Transverse colon (tissue), 4 donors: ENCODE measurements at regions not wholly inside any gene's neighbourhood (a gene's known extent, or its start where the extent isn't known, plus 50 kb on each side); places are given as distances from the start of the nearest gene placed in this dataset.
"Not testable (repeated sequence)": the region's sequence is repeated elsewhere in the genome, so short reads cannot be mapped to it uniquely, and the experiment has no call there.

Experiments used
- DNase-seq: peaks from one replicate; pipeline ENCODE4 v3.0.0-alpha.2; 2019
- H3K27ac ChIP-seq, 4 donors: fragments of 200-600 bp; sonication (generic); 2 replicates each; pipeline ENCODE4 v1.5.1; 2016 to 2018; ENCODE audit warnings: inconsistent platforms in 4 of 4
- H3K27me3 ChIP-seq: fragments of 200-600 bp; sonication (generic); 2 replicates; pipeline ENCODE4 v1.5.1; 2017; ENCODE audit warnings: inconsistent platforms
- H3K36me3 ChIP-seq, 4 donors: fragments of 200-600 bp; sonication (generic); 2 replicates each; pipeline ENCODE4 v1.5.1; 2017 to 2019; ENCODE audit warnings: inconsistent platforms in 4 of 4
- H3K4me1 ChIP-seq, 4 donors: fragments of 200-600 bp; sonication (generic); 2 replicates each; pipeline ENCODE4 v1.5.1; 2017 to 2020; ENCODE audit warnings: inconsistent platforms in 4 of 4
- H3K4me3 ChIP-seq, 4 donors: fragments of 200-600 bp; sonication (generic); 1 replicate in 1 of 4; 2 replicates in 3 of 4; pipeline versions ENCODE4 v1.5.1 to v1.6.1; 2017 to 2019; ENCODE audit warnings: inconsistent platforms in 4 of 4
- H3K9me3 ChIP-seq, 2 donors: fragments of 200-600 bp; sonication (generic); 2 replicates each; pipeline ENCODE4 v1.5.1; 2017 to 2019; ENCODE audit warnings: inconsistent platforms in 2 of 2
- EP300 ChIP-seq: sonication (generic); formaldehyde crosslinking; IDR thresholded peaks from one replicate; pipeline ENCODE4 v1.6.1; 2017; ENCODE audit warnings: antibody characterized with exemption, low read depth
- POLR2A ChIP-seq: fragments of 450-650 bp; IDR thresholded peaks from one replicate; pipeline ENCODE4 v1.6.1; 2016; ENCODE audit warnings: antibody characterized with exemption, mild to moderate bottlenecking, moderate library complexity
- POLR2AphosphoS5 ChIP-seq, 3 donors: sonication (generic); formaldehyde crosslinking; IDR thresholded peaks; one replicate each; pipeline ENCODE4 v1.6.1; 2016; ENCODE audit warnings: antibody characterized with exemption in 3 of 3
- WGBS, 2 donors: methylation state at CpG; one replicate each; pipeline ENCODE4 v1.1.5; 2018; ENCODE audit warnings: low coverage in 1 of 2; 5-methylcytosine and 5-hydroxymethylcytosine counted together
- in situ Hi-C, 4 donors: fragments of 200-750 bp; cut with MboI; loops; one replicate each; pipeline versions ENCODE4 v1.15.0 to v1.15.1; 2017; ENCODE audit warnings: low sequenced_read_pairs in 3 of 4, low pct_ligation_motif_present in 1 of 4, low pct_unique_long_range_greater_than_20kb in 1 of 4
- intact Hi-C: fragments of 100-400 bp; cut with DNase I; formaldehyde crosslinking; loops from one replicate; pipeline ENCODE4 v1.15.1; 2023; ENCODE audit warnings: low total_unique reads
- TF ChIP-seq, protein P1 (sequence below), 5 experiments: fragments of 200-600 bp in 3 of 5; fragments of 450-650 bp in 2 of 5; sonication (generic) in 3 of 5; IDR thresholded peaks; 1 replicate in 2 of 5; 2 replicates in 3 of 5; pipeline ENCODE4 v1.5.1; 2016 to 2017; ENCODE audit warnings: antibody characterized with exemption in 5 of 5, inconsistent platforms in 3 of 5, mild to moderate bottlenecking in 2 of 5, moderate library complexity in 1 of 5

DNA sequence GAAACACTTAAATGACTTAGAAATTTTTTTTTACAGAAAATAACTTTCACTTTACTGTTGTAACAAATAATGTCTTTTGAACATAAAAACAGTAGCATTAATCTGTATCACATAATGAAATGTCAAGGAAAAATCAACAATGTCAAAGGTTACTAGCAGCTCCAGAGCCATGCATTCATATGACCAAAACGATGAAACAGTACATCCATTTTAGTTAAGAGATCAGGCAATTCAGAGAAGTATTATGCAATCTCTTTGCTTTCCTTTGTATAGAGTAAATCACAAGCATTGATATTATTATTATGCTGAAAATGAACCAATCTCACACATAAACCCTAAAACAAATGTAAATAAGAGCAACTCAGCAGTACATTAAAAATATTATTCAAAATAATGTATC, 748.9 kb downstream of the PLA2G4A start:
- in situ Hi-C loops (no loop called here), intact Hi-C loops (no loop called here)
- WGBS, 2 donors: 61 to 75% methylated on average over 1 of the region's 1 CpG
- DNase-seq: no peak
- no peaks in the 10 kb centered on the region for H3K36me3 ChIP-seq
- TF ChIP-seq, protein P1, sequence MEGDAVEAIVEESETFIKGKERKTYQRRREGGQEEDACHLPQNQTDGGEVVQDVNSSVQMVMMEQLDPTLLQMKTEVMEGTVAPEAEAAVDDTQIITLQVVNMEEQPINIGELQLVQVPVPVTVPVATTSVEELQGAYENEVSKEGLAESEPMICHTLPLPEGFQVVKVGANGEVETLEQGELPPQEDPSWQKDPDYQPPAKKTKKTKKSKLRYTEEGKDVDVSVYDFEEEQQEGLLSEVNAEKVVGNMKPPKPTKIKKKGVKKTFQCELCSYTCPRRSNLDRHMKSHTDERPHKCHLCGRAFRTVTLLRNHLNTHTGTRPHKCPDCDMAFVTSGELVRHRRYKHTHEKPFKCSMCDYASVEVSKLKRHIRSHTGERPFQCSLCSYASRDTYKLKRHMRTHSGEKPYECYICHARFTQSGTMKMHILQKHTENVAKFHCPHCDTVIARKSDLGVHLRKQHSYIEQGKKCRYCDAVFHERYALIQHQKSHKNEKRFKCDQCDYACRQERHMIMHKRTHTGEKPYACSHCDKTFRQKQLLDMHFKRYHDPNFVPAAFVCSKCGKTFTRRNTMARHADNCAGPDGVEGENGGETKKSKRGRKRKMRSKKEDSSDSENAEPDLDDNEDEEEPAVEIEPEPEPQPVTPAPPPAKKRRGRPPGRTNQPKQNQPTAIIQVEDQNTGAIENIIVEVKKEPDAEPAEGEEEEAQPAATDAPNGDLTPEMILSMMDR (IDR thresholded peaks at IDR 0.05): no peak
- TF ChIP-seq POLR2AphosphoS5 (IDR thresholded peaks at IDR 0.05) (no peak), EP300 (no peak), POLR2A (no peak)
- no peaks in the 10 kb centered on the region for H3K4me1 ChIP-seq
- no peaks in the 10 kb centered on the region for H3K9me3 ChIP-seq
- H3K27me3 ChIP-seq: no peaks in the 10 kb centered on the region
- no peak overlapping the region for H3K27ac ChIP-seq
- no peak overlapping the region for H3K4me3 ChIP-seq

DNA sequence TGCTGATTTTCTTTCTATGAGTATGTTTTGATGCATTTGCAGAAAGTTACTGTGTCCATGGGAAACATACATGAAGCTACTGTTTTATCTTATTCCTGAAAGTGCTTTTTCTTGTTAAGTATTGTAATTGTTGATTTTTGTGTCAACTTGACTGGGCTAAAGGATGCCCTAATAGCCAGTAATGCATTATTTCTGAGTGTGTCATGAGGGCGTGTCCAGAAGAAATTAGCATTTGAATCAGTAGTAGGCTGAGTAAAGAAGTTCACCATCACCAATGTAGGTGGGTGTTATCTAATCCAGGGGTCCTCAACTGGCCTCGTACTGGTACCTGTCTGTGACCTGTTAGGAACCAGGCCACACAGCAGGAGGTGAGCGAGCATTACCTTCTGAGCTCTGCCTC, 760.2 kb downstream of the PLA2G4A start:
- Histone ChIP-seq H3K9me3 (no peaks in the 10 kb centered on the region), H3K4me3 (no peak overlapping the region), H3K36me3 (no peaks in the 10 kb centered on the region), H3K27me3 (no peaks in the 10 kb centered on the region), H3K4me1 (no peaks in the 10 kb centered on the region), H3K27ac (no peak overlapping the region)
- in situ Hi-C loops (no loop called here), intact Hi-C loops (no loop called here)
- TF ChIP-seq POLR2AphosphoS5 (IDR thresholded peaks at IDR 0.05) (no peak), POLR2A (no peak)
- TF ChIP-seq, protein P1 (IDR thresholded peaks at IDR 0.05): no peak
- 77% methylated on average over 3 of the region's 3 CpGs; no CpG with 5 or more reads in 1 of the 2 donors for WGBS, 2 donors
- DNase-seq: no peak

DNA sequence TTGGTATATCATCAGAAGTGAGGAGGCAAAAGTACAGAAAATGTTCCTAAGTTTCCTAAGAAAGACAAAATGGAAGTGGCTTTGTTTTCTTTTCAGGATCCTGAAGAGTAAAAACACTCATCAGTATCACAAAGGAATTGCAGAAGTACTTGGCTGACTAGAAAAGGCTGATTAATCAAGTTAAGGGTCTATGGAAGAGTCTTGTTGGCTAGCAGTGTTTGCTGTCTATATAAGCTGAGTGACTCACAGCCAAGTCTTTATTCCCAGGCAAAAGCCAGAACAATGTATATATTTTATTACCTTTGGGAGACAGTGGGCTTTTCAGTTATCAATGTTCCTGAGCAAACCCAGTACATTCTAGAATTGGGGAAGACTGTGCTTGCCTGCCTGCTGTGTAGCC, 777.0 kb downstream of the PLA2G4A start:
- TF ChIP-seq POLR2A (no peak), EP300 (no peak), POLR2AphosphoS5 (IDR thresholded peaks at IDR 0.05) (no peak)
- TF ChIP-seq, protein P1 (IDR thresholded peaks at IDR 0.05): no peak
- no peak overlapping the region for H3K27ac ChIP-seq
- no peak for DNase-seq
- in situ Hi-C loops: no loop called here
- H3K4me3 ChIP-seq: no peak overlapping the region
- peaks cover 0 to 3% of the 10 kb centered on the region in 2 donors for H3K9me3 ChIP-seq
- no peaks in the 10 kb centered on the region for H3K4me1 ChIP-seq
- no peaks in the 10 kb centered on the region for H3K36me3 ChIP-seq
- intact Hi-C loops: no loop called here
- no peaks in the 10 kb centered on the region for H3K27me3 ChIP-seq

DNA sequence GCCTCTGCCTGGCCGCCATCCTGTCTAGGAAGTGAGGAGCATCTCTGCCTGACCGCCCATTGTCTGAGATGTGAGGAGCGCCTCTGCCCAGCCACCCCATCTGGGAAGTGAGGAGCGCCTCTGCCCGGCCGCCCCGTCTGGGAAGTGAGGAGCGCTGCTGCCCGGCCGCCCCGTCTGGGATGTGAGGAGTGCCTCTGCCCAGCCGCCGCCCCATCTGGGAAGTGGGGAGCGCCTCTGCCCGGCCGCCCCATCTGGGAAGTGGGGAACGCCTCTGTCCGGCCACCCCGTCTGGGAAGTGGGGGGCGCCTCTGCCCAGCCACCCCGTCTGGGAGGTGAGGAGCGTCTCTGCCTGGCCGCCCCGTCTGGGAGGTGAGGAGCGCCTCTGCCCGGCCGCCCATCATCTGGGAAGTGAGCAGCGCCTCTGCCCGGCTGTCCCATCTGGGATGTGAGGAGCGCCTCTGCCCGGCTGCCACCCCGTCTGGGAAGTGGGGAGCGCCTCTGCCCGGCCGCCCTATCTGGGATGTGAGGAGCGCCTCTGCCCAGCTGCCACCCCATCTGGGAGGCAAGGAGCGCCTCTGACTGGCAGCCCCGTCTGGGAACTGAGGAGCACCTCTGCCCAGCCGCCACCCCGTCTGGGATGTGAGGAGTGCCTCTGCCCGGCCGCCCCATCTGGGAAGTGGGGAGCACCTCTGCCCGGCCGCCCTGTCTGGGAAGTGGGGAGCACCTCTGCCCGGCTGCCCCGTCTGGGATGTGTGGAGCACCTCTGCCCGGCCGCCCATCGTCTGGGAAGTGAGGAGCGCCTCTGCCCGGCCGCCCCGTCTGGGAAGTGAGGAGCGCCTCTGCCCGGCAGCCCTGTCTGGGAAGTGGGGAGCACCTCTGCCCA, 787.3 kb downstream of the PLA2G4A start:
- H3K4me3 ChIP-seq, H3K36me3 ChIP-seq, H3K27ac ChIP-seq, H3K27me3 ChIP-seq, intact Hi-C loops, DNase-seq, in situ Hi-C loops, H3K4me1 ChIP-seq, H3K9me3 ChIP-seq: not testable (repeated sequence)
- WGBS, 2 donors: 88% methylated on average over 49 of the region's 55 CpGs; no CpG with 5 or more reads in 1 of the 2 donors

DNA sequence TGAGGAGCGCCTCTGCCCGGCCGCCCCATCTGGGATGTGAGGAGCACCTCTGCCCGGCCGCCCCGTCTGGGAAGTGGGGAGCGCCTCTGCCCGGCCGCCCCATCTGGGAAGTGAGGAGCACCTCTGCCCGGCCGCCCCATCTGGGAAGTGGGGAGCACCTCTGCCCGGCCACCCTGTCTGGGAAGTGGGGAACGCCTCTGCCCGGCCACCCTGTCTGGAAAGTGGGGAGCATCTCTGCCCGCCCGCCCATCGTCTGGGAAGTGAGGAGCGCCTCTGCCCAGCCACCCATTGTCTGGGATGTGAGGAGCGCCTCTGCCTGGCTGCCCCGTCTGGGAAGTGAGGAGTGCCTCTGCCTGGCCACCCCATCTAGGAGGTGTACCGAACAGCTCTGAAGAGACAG, 788.1 kb downstream of the PLA2G4A start:
- H3K36me3 ChIP-seq, H3K9me3 ChIP-seq, H3K4me3 ChIP-seq, in situ Hi-C loops, DNase-seq, intact Hi-C loops, H3K4me1 ChIP-seq, H3K27me3 ChIP-seq, H3K27ac ChIP-seq: not testable (repeated sequence)
- WGBS, 2 donors: 80 to 86% methylated on average over 5 to 18 of the region's 21 CpGs
